ENCODE measurements at regions not wholly inside any gene's neighbourhood (a gene's known extent, or its start where the extent isn't known, plus 50 kb on each side); places are given as distances from the start of the nearest gene placed in this dataset.

DNA sequence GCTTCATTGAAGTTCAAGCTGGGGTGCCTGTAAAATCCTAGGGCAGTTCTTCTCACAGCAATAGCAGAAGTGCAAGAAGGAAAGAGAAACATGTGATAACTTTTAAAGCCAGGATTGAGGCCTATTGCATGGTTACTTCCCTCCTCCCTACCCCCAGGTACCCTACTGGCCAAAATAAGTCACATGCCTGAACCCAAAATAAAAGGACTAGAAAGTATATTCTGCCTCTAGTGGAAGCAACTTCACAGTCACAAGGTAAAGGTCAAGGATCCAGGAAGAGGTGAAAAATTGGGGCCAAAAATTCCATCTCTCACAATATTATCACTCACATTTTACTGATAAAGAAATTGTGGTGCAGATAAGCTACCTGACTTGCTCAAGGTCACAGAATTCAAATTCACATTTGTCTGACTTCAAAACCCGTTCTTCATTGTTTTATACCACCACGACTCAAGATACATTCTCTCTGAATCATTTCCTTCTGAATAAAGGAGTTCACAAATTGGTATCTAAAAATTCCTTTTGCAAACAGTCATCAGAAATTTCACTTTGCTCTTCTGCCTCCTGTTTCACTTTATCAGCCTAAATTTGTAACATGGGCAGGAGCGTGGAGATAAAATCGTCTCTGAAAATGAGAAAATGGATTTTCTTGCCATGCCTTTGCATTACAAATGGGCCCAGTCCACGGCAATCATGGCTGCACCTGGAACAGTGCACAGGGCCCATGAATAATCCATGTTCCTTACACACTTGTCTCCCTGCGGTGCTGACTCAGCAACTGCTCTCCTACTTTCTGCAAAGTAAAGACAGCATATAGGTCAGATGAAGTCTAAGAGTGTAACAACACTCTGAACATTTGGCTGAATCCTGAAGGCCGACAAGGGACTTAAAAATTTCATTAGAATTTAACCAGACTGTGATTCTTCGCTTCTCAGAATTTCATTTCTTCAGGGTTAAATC lies 485.3 kb upstream of the NFIA start:
- DNase-seq (ENCODE audit: low read depth in 3 of 3), result no peak

DNA sequence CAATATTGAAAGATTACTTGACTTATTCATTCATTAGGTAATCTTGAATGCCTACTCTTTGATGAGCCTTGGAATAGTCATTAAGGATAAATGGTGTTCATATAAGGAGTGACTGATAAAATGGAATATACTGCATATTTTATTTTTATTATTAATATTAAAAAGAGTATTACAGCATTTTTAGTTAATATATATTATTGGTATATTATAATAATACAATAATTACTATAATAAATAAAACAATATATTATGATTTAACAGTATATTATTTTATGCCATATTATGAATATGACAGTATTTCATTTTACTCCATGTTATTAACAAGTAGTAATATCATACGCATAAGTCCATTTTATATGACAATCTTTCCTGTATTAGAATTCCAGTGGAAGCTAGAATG lies 490.8 kb upstream of the NFIA start:
- no peak for DNase-seq (ENCODE audit: low read depth in 3 of 3)

DNA sequence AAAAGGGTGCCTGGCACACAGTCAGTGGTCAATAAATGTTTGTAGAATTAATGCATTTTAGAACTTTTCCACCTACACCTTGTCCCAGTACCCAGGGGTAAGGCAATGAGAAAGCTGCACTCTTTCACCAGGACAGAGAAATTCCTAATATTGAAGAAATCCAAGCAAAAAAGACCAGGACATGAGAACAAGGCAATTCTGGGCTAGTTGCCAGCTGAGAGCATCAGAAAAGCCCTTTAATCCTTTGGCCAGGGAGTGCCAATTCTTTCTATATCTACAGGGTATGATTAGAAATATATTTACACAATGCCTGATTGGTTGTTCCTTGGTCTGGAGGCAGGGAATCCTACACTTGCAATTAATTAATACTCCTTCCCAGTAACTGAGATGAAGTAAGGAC lies 492.4 kb upstream of the NFIA start:
- no peak for DNase-seq (ENCODE audit: low read depth in 3 of 3)

DNA sequence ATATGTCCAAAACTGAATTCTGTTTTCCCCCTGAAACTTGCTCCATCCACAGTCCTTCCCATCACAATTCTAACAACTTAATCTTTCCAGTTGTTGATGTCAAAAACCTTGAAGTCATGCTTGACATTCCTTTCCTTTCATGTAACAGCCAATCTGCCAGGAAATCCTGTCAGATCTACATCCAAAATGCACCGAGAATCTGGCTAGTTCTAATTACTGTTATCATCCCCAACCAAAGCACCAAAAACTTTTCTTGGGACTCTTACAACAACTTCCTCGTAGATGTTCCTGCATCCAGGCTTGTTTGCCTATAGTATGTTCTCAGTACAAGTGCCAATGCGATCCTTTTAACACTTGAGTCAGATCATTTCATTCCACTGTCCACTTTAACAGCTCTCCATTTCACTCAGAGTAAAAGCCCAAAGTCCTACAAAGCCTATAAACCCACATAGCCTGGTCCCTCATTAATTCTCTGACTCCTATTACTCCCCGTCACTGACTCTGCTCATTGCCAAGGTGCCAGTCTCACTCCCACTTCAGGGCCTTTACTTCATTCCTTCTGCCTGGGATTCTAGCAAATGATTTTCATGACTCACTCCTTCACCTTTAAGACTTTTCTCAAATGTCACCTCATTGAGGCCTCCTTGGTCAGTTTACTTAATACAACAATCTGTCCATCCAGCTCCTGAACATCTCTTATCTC lies 493.2 kb upstream of the NFIA start:
- no peak for DNase-seq (ENCODE audit: low read depth in 3 of 3)

DNA sequence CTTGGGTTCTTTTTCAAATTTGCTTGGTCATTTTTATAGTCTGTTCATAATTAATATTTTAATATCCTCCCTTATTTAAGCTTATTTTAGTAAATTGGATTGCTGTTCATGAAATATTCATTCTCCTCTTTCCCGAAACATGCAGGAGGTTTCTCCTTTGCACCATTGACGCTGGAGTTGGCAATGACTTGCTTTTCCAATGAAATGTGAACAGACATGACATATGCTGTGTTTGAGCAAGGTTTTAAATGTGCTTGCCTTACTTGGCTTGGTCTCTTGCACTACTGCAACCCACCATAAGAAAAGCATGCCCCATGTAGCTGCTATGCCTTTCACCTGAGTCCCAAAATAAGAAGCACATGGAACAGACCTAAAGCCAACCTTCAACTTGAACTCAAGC lies 498.0 kb upstream of the NFIA start:
- DNase-seq (ENCODE audit: low read depth in 3 of 3), result no peak

DNA sequence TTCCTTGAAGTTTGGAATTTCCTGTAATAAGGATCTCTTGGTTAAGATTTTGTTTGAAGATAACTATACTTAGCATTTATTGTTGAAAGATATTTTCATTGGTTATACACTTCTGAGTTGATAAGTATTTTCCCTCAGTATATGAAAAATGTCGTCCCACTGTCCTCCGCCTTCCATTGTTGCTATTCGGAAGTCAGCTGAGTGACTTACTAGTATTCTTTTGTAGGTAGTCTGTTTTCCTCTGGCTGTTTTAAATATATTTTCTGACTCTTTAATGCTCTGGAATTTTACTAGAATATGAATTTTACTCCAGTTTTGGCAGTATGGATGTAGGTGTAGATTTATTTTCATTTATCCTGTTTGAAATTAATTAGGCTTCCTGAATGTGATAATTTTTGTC lies 498.7 kb upstream of the NFIA start:
- no peak for DNase-seq (ENCODE audit: low read depth in 3 of 3)

DNA sequence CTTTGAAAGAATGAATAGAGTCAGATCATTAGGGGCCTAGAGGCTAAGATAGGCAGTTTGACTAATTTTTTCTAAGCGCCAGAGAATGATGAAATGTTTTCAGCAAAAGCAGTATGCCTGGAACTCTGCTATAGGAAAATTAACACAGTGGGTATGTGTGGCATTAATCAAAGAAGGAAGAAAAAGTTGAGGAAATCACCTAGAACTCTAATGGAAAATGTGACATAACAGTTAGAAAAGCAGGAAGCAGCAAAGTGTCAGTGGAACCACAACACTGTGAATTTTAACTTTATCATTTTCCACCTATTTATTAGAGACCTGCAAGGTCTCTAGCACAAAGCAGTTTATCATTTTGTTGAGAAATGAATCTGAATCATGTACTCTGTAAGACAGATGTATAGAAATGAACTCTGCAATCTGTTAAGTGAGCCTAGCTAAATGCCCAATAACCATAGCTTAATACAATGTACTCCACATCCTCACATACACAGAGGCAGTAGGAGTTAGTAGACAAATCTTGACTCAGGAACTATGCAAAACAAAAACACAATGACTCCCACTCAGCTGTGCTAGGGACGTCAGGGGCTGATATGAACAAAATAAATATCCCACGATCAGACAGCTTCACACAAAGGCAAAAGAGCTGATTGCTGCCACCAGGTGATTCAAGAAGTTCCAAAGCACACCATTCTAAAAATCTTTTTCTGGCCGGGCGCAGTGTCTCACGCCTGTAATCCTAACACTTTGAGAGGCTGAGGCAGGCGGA lies 500.7 kb upstream of the NFIA start:
- DNase-seq (ENCODE audit: low read depth in 3 of 3), result no peak

DNA sequence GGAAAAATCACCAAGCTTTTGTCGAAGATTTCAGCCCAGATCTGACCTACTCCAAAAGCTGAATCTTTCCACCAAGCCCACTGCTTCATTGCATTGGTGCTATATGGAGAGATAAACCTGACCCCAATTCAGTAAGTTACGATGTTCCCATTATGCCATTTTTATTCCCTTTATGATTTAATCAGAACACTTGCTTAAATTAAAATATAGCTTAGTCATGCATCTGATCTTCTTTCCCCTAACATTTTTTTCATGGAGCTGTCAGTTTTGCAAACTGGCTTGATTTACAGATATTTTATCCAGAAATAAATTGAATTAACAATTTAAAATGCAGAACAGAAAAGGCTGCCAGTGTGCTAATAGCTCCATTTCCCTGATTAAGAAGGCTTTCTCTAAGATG lies 503.5 kb upstream of the C1orf87 start:
- DNase-seq (ENCODE audit: low read depth in 3 of 3), result no peak

DNA sequence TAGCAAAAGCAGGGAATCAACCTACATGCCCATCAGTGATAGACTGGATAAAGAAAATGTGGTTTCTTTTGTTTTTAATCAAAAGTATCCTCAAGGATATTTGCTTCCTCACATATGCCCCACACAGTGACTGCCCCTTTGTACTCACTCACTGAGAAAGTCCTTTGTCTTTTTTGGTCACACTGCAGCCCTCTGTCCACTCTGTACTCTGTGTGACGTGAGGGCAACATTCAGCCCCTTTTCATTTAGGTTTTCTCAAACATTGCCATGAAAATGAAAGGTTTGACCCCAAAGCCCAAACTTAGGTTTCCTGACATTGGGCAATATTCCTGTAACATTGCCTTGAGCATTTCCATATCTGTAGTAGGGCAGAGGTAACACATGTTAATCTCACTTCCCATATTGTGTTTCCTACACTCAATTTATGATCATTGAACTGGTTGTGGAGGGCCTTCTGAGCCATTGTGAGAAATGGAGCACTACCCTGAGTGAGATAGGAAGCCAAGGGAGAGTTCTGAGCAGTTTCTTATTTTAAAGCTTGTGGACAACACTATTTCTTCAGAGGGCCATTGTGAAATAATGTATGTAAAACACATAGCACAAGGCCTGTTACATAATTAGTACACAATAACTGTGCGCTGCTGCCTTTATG lies 501.9 kb upstream of the C1orf87 start:
- DNase-seq (ENCODE audit: low read depth in 3 of 3), result no peak

DNA sequence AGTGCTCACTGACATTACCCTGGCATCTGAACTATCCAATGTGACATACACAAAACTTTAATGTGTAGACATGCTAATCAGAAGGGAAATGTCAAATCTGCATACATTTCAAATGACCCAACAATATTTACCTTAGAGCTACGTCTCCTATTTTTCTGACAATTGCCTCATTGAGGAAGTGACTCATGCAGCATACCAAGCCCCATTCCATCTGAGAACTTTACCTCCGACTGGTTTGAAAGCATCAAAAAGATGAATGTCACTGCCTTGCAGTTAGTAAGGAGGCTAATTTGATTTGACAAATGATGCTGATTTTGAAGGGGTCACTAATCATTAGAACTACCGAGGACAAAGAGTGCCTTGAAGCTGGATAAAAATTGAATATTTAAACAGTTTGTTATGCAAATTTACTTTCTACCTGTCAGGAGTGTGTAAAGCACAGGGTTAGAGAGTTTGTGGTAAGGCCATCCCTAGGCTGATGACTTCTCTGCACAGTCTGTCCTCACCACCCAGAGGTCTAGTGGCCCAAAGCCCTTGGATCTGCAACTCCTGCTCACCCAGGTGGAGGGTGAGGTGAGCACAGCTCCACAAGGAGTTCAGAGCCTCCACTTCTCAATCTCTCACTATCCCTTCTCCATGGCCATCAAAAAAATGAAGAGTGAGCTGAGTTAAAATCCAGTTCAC lies 500.3 kb upstream of the C1orf87 start:
- DNase-seq (ENCODE audit: low read depth in 3 of 3), result no peak

DNA sequence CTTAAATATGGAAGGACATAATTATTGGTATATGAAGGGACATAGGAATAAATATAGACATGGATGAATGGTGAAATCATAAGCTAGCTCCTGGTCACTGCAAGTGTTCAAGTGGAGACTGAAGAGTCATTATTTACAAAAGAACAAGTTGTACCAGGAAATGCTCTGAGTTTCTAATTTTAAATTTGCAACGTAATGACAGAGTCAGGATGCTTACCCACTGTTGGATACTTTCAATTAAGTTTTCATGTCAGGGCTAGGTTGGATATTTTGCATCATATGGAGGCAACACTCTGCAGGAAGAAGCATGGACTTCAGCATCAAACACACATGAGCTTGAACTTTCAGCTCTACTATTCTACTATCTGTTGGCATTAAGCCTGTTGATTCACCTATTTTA lies 499.6 kb upstream of the C1orf87 start:
- no peak for DNase-seq (ENCODE audit: low read depth in 3 of 3)

DNA sequence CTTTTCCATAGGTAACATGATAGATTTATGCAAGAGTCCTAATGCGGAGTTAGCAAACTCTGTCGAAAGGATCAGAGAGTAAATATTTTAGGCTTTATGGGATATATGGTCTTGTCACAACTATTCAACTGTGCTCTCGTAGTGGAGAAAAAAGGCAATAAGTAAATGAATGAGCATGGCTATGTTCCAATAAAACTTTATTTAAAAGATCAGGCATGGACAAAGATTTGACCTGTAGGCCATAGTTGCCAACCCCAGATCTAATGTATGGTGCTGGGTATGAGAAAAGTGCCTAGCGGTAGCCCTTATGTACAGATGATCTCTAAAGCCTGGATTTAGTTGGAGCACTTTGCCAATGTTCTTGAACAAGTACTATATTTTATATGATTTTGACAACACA lies 498.8 kb upstream of the C1orf87 start:
- DNase-seq (ENCODE audit: low read depth in 3 of 3), result no peak

DNA sequence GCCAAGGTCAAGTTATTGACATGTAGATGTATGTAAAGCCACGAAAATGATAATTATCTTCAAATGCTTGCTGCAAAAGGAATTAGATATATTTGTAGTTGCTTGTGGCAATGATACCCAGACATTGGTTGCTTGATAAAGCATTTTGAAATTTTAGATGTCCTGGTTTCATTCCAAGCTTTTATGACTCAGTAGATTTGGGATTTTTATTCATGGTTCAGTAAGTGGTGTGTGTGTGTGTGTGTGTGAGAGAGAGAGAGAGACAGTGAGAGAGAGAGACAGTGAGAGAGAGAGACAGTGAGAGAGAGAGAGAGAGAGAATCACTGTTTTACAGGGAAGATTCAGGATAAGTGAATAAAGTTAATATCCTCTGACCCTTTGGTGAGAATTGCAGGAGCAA lies 498.2 kb upstream of the C1orf87 start:
- DNase-seq (ENCODE audit: low read depth in 3 of 3), result no peak

DNA sequence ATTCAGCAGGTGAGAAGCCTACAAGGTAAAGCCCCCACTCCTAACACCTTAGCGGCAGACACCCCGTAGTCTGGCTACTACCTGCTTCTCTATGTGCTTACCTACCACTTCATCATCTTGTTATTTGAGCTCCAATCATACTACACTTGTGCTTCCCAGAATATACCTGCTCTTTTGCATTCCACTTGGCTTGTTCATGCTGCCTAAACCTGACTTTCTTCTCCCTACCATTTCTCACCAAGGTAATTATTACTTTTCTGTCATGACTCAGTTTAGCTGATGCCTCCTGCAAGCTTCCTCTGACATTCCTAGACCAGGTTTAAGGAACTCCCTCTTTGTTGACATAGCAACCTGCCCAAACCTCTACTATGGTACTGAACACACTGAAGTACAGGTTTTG lies 495.6 kb upstream of the C1orf87 start:
- no peak for DNase-seq (ENCODE audit: low read depth in 3 of 3)

DNA sequence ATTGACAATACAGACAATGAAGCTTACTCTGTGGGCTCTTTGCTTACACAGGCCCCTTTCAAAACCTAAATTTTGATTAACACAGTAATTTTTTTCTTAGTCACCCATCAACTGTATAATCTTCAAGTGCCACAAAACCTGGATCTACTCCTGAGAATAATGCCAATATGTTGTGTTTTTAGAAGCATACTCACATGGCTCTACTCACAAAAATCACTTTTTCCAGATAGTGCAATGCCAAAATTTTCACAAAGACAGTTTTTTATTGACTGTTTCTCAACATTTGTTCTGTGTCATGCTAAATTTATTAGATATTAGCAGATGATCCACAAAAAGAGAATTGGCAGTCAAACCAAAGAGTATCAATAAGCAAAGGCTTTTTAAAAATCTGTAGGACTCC lies 493.7 kb upstream of the C1orf87 start:
- DNase-seq (ENCODE audit: low read depth in 3 of 3), result no peak

DNA sequence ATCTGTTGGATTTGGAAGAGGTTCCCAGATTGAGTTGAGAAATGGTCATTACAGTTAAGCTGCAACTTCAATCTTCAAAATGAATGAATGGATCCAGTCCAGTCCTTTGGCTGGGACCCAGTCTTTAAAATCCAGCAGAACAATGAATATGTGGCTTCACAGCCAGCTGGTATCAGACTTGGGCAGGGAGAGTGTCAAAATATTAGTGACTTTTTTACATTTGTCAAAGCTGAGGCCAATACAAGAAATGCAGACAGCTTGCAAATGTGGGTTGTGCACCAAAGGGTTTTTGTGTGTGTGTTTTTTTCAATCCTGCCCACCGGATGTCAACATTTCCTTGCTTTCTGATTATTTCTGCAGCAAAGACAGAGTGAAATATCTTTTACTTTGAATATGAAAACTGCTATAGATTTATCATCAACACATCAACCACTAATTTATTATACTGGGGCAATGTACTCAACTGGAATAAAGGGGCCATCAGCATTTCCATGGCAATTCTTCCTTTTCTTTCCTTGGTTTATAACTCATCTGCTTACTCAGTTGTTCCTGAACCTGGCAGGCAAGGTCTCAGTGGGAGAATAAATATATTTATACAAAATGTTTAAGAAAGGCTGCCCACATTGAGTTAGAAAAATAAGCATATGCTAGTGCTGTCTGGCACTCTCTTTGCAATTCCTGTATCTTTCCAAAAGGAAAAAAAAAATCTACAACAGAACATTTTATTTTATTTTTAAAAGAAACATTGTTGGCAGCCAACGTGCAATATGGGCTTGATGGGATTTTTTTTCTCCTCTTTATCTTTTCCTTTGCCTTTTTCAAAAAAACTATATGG lies 491.6 kb upstream of the C1orf87 start:
- no peak for DNase-seq (ENCODE audit: low read depth in 3 of 3)

DNA sequence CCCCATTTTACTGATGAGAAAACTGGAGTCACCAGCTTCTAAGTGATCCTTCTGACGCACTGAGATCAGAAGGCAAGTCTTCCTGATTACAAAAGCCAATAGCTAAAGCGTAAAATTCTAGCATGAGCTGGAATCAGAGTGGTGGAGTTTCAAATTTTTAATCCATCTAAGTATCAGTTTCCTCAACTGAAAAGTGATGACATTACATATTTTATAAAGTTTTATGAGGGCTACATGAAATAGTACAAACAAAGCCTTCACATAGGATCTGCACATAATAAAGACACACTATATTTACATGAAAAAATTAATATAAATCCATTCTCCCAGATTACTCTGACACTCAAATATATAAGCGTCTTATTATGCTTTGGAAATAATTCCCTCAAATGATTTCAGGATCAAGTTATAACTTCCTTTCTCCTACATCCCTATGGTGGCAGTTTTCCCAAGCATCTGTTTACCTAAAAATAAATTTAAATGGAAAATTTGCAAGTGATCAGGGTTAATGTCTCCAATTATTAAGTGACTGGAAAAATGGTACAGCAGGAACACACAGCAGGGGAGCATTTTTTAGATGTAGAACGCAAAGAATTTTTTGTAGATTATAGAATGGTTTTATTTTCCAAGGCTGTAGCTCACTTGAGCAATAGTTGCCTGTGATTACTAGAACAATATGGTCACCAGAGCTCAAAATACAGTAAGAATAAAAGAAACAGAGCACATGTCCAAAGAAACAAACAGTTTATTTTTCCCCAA lies 490.4 kb upstream of the C1orf87 start:
- DNase-seq (ENCODE audit: low read depth in 3 of 3), result no peak

DNA sequence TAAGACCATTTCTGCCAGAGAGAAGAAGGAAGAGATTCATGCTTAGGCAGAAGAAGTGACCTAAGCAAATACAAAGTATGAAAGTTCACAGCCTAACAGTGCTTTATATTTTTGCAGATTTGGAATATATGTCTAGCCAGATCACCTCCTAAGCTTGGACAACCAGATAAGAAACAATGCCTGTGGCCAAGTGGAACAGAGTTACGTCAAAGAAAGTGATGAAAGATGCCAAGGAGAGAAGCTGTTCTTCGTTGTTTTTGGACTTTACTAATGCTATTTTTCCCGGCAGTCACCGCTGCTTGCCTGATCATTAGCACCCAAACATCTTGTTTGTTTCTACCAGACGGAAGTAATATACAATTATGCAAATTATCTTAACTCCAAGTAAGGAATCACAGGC lies 489.2 kb upstream of the C1orf87 start:
- no peak for DNase-seq (ENCODE audit: low read depth in 3 of 3)

DNA sequence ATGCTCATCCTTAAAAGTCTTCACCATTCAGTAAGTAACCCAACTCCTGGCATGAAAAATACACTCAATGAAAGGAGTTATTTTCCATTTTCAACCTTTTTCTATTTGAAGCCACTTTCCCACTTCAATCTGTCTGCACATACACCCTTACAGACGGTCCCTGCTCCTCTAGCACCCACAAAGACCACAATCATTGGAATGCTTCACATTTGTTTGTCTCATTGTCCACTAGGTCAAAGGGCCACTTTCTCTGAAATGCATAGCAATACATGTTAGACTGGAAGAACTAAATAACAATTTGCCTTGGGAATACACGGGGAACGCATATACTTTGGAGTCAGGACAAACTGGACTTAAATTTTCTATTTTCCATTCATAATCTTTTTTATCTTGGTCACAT lies 487.1 kb upstream of the C1orf87 start:
- DNase-seq (ENCODE audit: low read depth in 3 of 3), result no peak

DNA sequence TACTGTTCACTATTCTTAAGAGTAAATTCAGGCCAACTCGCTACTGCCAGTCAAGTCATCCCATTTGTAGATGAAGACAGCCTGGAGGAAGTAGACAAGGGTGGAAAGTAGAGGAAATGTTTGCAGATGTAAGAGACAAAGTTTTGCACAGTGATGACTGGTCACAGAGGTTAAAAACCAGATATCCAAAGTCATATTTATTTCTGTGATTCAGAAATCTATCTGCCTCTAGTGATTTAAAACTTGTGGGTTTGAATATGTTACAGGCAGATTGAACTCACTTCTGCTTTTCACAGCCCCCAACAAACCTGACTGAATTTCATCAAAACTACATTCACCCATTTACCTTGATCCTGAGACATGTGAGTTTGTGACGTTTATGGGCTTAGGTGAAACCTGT lies 484.7 kb upstream of the C1orf87 start:
- no peak for DNase-seq (ENCODE audit: low read depth in 3 of 3)

Measured in stimulated activated CD4-positive, alpha-beta T cell treated with anti-CD3 and anti-CD28 coated beads, TNF-alpha, amount 100 ng/mL, for 4 hours (primary cell).